Stimulated activated CD8-positive, alpha-beta memory T cell treated with anti-CD3 and anti-CD28 coated beads, Interleukin-15, amount 100 ng/mL, for 48 hours (primary cell): ENCODE measurements at regions not wholly inside any gene's neighbourhood (a gene's known extent, or its start where the extent isn't known, plus 50 kb on each side); places are given as distances from the start of the nearest gene placed in this dataset.
"Not testable (repeated sequence)": the region's sequence is repeated elsewhere in the genome, so short reads cannot be mapped to it uniquely, and the experiment has no call there.

Source experiments
- DNase-seq, 2 donors: peaks; one replicate each; pipeline ENCODE4 v3.0.0-alpha.2; 2020; ENCODE audit warnings: low read depth in 2 of 2

DNA sequence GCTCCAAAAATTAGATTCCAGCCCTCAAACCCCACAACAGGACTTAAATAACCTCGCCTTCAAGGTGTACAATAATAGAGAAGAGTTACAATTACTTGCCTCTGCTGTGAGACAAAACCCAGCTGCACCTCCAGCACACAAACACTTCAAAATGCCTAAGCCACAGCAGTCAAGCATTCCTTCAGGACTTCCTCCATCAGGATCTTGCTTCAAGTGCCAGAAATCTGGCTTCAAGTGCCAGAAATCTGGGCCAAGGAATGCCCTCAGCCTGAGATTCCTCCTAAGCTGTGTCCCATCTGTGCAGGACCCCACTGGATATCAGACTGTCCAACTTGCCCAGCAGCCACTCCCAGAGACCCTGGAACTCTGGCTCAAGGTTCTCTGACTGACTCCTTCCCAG, 1088.3 kb downstream of the SORCS3 start:
- no peak for DNase-seq

- not testable (repeated sequence) for DNase-seq
Measured at GRCh38 chr10:105727586-105727985, 1086.5 kb downstream of the SORCS3 start.

DNA sequence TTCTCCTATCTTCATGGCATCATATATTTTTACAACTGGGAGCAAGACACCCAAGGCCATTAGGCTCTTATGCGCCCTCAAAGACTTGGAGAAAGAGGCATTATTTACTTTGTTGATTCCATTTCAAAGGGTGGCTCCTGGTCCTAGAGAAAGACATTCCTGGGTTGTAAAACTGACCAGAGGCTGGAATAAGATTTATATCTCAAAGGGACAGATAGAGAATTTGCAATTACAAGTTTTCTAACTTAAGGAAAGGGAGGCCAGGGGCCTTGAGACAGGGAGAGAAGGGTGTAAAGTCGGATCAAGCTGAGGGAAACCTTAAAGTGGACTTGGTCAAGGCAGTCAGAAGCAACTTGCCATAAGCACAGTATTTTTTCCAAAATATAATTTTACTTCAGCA, 1086.0 kb downstream of the SORCS3 start:
- no peak for DNase-seq

GRCh38 chr10:105726149-105726548, 1085.1 kb downstream of the SORCS3 start:
- DNase-seq = no peak

- no peak for DNase-seq
Measured at GRCh38 chr10:105725007-105725406, 1083.9 kb downstream of the SORCS3 start.

DNA sequence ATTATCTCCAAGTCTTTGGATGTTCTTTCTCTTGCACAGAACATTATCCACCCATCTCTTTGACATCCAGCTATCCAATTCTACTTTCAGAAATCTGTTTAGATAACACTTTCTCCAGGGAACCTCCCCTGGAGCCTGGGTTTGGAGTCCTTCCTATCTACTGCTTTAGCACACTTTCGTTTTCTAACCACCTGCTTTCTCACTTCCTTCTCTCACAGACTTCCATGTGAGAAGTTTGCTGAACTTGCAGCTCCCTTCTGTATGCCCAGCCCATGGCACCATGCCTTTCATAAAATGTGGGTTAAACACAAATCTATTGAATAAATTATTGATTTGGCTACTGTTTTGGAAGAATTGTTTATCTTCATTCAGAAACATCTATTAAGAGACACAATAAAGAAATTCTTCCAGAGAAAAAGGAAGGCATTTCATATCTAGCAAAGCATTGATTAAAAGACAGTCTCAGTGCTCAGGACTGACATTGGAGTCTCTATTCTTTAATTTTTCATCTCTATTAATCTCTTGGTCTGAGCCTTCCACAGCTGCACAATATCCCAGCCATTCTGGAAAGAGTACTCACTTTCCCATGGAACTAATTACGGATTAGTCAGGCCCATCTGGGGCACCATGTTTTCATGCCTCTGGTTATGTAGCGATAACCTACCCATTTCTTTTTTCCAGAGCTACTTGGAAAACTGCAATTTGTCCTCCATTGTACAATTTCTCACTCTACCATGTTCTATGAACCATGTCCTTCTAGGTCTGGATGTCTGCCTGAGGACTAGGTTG, 1077.3 kb downstream of the SORCS3 start:
- DNase-seq = no peak

GRCh38 chr10:105714728-105715127, 1073.6 kb downstream of the SORCS3 start:
- no peak for DNase-seq

DNA sequence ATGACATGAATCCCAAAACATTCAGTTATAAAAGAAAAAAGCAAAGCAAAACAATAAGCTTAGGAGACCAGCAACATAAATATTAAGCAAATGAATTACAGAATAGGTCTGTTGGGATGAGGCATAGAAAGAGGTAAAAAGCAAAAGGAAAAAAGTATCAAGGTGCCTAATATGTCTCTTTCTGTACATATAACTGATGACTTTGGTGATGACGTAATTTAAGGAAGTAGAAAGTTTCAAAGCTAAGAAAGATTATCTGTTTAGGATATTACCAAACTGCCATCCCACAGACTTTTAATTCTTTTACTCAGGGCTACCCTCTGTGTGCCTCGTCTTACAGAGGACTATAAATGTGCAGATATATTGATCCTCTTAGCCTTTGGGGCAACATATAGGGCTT, 1066.5 kb downstream of the SORCS3 start:
- no peak for DNase-seq

GRCh38 chr10:105706281-105707026, 1065.4 kb downstream of the SORCS3 start:
- DNase-seq = no peak

GRCh38 chr10:105702211-105702610, 1061.1 kb downstream of the SORCS3 start:
- DNase-seq = no peak

DNA sequence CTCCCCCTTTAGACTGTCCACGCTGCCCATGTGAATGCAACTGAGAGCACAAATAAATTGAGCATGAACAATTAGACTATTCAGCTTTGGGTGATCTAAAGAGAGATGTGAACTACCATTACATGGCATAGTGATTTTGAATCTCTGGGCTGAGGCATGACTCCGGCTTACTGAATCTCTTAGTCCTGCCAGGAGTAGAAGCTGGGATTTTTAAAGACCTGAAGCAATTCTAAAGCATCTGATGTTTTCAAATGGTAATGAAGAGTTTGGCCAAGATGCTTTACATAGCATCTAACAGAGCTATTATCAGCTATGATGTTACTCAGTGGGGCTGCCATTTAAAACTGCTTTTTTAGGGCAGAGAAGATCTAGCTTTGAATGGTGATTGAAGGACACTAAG, 1059.1 kb downstream of the SORCS3 start:
- DNase-seq = no peak

DNA sequence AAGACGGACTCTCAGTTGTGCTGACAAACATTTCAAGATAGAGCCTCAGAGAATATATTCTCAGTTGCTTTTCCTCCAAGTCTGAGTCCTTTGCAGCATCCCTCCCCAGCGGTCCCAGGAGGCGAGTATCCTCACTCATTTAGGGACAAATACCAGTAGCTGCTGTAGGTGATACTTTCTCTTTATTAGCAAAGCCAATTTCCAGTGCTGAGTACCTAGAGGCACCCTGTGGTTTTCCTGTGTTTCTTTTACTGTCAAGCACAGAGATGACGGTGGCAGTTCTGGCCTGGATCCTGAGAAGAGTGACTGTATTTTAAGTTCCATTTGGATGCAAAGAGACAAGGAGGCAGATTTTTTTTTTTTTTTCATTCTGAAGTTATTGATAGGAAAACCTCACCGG, 1058.4 kb downstream of the SORCS3 start:
- no peak for DNase-seq

DNA sequence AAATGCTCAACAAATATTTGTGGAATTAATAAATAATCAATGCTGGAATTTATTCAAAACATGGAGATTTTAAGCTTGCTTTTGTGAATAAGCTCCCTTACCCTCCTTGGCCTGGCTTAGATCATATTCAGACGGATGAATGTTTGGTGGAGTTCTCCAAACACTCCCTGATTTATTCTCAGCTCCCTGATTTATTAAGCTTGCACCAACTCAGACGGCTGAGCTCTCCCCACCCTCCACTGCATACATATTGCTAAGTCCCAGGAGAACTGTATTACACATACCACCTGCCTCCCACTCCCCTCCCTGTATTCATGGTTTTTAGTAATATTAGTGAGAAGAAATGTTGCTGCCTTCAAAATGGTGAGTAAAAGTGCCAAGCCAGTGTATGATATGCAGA, 1057.5 kb downstream of the SORCS3 start:
- DNase-seq = no peak

GRCh38 chr10:105697290-105697780, 1056.2 kb downstream of the SORCS3 start:
- no peak for DNase-seq

GRCh38 chr10:105691811-105692210, 1050.7 kb downstream of the SORCS3 start:
- no peak for DNase-seq

GRCh38 chr10:105682911-105683310, 1041.8 kb downstream of the SORCS3 start:
- DNase-seq = no peak

- DNase-seq = no peak
Measured at GRCh38 chr10:105681051-105681450, 1040.0 kb downstream of the SORCS3 start.

DNA sequence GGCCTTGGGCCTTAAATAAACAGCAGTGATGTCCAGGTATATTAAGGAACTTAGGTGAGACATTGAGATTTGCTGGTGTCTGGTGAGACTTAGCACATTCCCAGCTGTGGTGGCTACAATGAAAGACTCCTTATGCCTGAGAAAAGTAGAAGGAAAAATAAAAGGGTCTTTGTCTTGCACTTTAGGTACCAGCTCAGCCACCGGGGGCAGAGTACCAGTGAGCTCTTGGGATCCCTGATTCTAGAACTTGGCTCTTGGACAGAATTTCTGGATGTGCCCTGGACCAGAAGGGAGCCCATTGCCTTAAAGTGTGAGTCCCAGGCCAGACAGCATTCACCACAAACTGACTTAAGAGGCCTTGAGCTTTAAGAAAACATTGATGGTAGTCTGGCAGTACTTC, 1038.7 kb downstream of the SORCS3 start:
- DNase-seq = no peak

DNA sequence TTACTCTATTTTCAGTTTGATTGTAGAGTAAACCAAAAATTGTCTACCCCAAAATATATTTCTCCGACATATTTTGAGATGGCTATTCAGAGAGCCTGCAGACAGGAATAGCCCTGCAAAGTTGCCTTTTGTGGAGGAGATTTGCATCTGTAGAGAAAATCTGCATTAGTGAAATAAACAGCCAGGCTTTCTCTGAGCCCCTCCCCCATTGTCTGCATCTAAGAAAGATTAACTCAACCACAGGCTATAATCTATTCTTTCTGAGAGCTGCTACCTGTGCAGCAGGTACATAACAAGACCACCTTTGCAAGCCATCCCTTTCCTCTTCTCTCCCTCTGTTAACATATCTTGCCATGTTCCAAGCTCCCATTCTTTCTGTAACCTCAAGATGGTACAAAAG, 1034.2 kb downstream of the SORCS3 start:
- DNase-seq = no peak

- DNase-seq = no peak
Measured at GRCh38 chr10:105674448-105674847, 1033.4 kb downstream of the SORCS3 start.

GRCh38 chr10:105658696-105659095, 1017.6 kb downstream of the SORCS3 start:
- DNase-seq = no peak

- DNase-seq = no peak
Measured at GRCh38 chr10:105656856-105657255, 1015.8 kb downstream of the SORCS3 start.

DNA sequence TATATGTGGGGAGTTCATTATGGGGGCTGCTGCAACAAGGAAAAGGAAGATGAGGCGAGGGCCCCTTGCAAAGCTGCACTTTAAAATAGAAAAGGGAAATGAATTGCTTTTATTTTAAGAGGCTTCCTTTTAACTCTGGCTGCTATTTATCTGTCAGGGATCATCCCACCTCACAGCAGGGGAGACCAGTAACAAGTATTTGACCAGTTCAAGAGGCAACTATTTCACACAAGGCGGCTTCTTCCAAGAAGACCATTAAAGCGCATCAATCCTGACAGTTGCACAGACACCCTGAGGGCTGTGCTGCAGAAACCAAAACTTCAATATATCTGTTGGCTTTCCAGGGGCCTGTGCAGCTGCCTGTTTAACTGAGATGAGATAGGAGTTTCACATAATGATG, 1009.2 kb downstream of the SORCS3 start:
- DNase-seq = no peak
